ENCODE measurements at regions not wholly inside any gene's neighbourhood (a gene's known extent, or its start where the extent isn't known, plus 50 kb on each side); places are given as distances from the start of the nearest gene placed in this dataset.

GRCh38 chr16:59180083-59180476 lies 446.0 kb upstream of the GOT2 start:
- no peak for DNase-seq

- DNase-seq, result no peak
These were observed 445.4 kb upstream of the GOT2 start for GRCh38 chr16:59179446-59180082.

- DNase-seq, result no peak
These were observed 439.3 kb upstream of the GOT2 start for GRCh38 chr16:59173408-59173831.

- no peak for DNase-seq
These were observed 436.1 kb upstream of the GOT2 start for GRCh38 chr16:59170099-59170712.

- DNase-seq, result no peak
These were observed 435.1 kb upstream of the GOT2 start for GRCh38 chr16:59169168-59169567.

GRCh38 chr16:59168461-59169114 lies 434.5 kb upstream of the GOT2 start:
- DNase-seq, result no peak

- DNase-seq, result no peak
These were observed 430.3 kb upstream of the GOT2 start for GRCh38 chr16:59164461-59164860.

- no peak for DNase-seq
These were observed 429.4 kb upstream of the GOT2 start for GRCh38 chr16:59163371-59164055.

- no peak for DNase-seq
These were observed 427.6 kb upstream of the GOT2 start for GRCh38 chr16:59161679-59162078.

GRCh38 chr16:59154295-59154694 lies 420.2 kb upstream of the GOT2 start:
- DNase-seq, result no peak

- no peak for DNase-seq
These were observed 414.6 kb upstream of the GOT2 start for GRCh38 chr16:59148769-59149155.

GRCh38 chr16:59148056-59148768 lies 414.1 kb upstream of the GOT2 start:
- DNase-seq, result no peak

GRCh38 chr16:59146140-59146539 lies 412.0 kb upstream of the GOT2 start:
- DNase-seq, result no peak

GRCh38 chr16:59144841-59145240 lies 410.7 kb upstream of the GOT2 start:
- no peak for DNase-seq

GRCh38 chr16:59144326-59144725 lies 410.2 kb upstream of the GOT2 start:
- no peak for DNase-seq

GRCh38 chr16:59126486-59126885 lies 392.4 kb upstream of the GOT2 start:
- DNase-seq, result no peak

GRCh38 chr16:59124056-59124455 lies 389.9 kb upstream of the GOT2 start:
- DNase-seq, result no peak

GRCh38 chr16:59123479-59123878 lies 389.4 kb upstream of the GOT2 start:
- no peak for DNase-seq

GRCh38 chr16:59122262-59122537 lies 388.1 kb upstream of the GOT2 start:
- DNase-seq, result no peak

- DNase-seq, result no peak
These were observed 387.5 kb upstream of the GOT2 start for GRCh38 chr16:59121411-59122261.

- DNase-seq, result no peak
These were observed 382.6 kb upstream of the GOT2 start for GRCh38 chr16:59116744-59117143.

- no peak for DNase-seq
These were observed 380.7 kb upstream of the GOT2 start for GRCh38 chr16:59114790-59115189.

Measured in SIG-M5 (cell line).